Astrocyte of the spinal cord (primary cell): ENCODE measurements at regions not wholly inside any gene's neighbourhood (a gene's known extent, or its start where the extent isn't known, plus 50 kb on each side); places are given as distances from the start of the nearest gene placed in this dataset.

Source experiments
- DNase-seq: peaks from one replicate; pipeline ENCODE4 v3.0.0; 2011; ENCODE audit warnings: low read depth, low spot score
- H3K4me3 ChIP-seq: 2 replicates; pipeline ENCODE4 v1.5.1; 2011; ENCODE audit warnings: low read depth, mild to moderate bottlenecking, low read length, moderate library complexity
- CTCF ChIP-seq: IDR thresholded peaks from 2 replicates; pipeline ENCODE4 v1.5.1; 2012; ENCODE audit warnings: low read depth, mild to moderate bottlenecking, low read length, inconsistent platforms
- in situ Hi-C: cut with HindIII; loops from 2 replicates; pipeline ENCODE4 v1.10.0; 2017; ENCODE audit warnings: low sequenced_read_pairs

DNA sequence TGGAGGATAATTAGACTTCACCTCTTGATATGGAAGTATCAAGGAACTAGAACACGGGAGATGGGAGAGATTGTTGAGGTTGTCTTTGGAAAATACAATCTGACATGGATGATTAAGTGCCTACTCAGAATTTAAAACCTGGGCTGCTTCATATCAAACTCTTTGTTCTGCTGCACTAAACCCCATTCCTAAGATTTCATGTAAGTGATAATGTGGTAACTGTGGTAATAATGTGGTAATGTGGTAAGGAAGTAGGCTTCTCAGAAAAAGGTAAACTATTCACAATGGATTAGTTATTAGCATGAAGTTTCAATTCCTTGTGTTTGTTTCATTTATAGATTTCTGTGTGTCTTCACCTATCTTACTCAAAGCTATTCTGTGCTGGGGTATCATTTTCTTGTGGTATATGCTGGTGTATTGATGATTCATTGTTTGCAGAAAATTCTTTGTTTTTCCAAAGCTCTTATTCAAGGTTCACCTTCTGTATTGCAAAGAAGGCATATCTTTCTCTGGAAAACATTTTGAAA is 129.9 kb upstream of the TAC1 start:
- no peak for TF ChIP-seq CTCF
- in situ Hi-C loops = no loop called here
- H3K4me3 ChIP-seq = no peak overlapping the region
- no peak for DNase-seq

GRCh38 chr7:97620495-97620894 is 111.4 kb upstream of the TAC1 start:
- no peak overlapping the region for H3K4me3 ChIP-seq
- in situ Hi-C loops = no loop called here
- DNase-seq = no peak
- TF ChIP-seq CTCF = no peak

DNA sequence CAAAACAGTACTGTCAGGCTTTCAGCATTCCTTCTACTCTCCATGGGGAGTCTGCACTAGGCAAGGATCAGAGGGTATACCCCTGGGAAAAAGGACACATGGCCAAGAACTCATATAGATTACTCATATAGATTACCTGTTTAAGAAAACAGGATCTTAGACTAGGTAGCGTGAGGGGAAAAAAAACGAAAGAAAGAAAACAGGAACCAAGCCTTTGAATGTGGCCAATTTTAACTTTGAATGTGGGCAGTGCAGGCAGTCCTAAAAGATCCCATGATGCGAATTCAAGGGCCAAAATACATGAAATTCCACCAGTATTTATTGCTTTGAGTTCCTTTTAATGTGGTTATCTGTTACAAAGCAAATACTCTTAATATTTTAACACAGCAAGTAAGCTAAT is 108.6 kb upstream of the TAC1 start:
- in situ Hi-C loops = no loop called here
- H3K4me3 ChIP-seq = no peak overlapping the region
- DNase-seq = no peak
- no peak for TF ChIP-seq CTCF

DNA sequence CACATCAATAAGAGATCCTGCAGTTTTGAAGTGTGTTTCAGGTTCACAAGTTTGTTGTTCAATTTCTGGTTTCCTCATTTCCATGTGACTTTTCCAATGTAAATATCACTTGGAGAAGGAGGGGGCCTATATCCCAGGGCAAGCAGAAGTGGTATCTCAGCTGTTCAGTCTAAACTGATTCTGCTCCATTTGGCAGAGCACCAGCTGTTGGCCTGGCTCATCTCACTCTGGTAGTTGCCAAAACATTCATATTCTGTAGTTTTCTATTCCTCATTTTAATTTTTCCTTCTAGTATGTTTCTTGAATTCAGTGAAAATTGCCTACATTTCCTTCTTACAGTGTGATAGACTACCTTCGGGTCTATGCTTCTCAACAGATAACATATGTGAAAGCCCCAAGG is 101.8 kb upstream of the TAC1 start:
- no peak for DNase-seq
- H3K4me3 ChIP-seq = no peak overlapping the region
- TF ChIP-seq CTCF = no peak
- in situ Hi-C loops = no loop called here

- in situ Hi-C loops = no loop called here
- no peak overlapping the region for H3K4me3 ChIP-seq
- no peak for TF ChIP-seq CTCF
- no peak for DNase-seq
Measured at GRCh38 chr7:97635622-97636021, 96.3 kb upstream of the TAC1 start.

DNA sequence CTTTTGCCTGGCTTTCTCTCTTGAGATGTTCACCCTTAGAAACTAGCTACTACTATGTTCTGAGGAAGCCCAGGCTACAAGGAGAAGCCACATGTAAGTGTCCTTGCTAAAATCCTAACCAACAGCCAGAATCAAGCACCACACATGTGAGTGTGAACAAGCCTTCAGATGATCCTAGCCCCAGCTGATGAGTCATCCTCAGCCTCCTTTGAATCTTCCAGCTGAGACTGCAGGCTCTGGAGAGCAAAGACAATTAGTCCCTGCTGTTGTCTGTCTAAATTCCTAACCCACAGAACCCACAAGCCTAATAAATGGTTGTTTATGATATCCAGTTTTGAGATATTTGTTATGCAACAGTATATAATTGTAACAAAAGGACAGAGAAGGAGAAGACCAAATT is 92.8 kb upstream of the TAC1 start:
- DNase-seq = no peak
- in situ Hi-C loops = no loop called here
- no peak overlapping the region for H3K4me3 ChIP-seq
- TF ChIP-seq CTCF = no peak

- no peak for TF ChIP-seq CTCF
- no peak overlapping the region for H3K4me3 ChIP-seq
- in situ Hi-C loops = no loop called here
- no peak for DNase-seq
Measured at GRCh38 chr7:97659363-97660045, 72.4 kb upstream of the TAC1 start.
